NT2/D1 (cell line): ENCODE measurements at regions not wholly inside any gene's neighbourhood (a gene's known extent, or its start where the extent isn't known, plus 50 kb on each side); places are given as distances from the start of the nearest gene placed in this dataset.

Experiments
- DNase-seq: peaks from one replicate; pipeline ENCODE4 v3.0.0-alpha.2; 2011; ENCODE audit warnings: low read depth, low spot score
- H3K27me3 ChIP-seq: 2 replicates; pipeline ENCODE4 v1.6.0; 2011; ENCODE audit warnings: mild to moderate bottlenecking; ENCODE audit not compliant: insufficient read length, insufficient read depth
- H3K36me3 ChIP-seq: 2 replicates; pipeline ENCODE4 v1.6.1; 2011; ENCODE audit warnings: mild to moderate bottlenecking, low read length, mixed read lengths; ENCODE audit not compliant: insufficient read depth, insufficient read length
- H3K4me1 ChIP-seq: 2 replicates; pipeline ENCODE4 v1.5.1; 2011; ENCODE audit not compliant: insufficient read depth, insufficient read length
- H3K4me3 ChIP-seq: 2 replicates; pipeline ENCODE4 v1.5.1; 2011; ENCODE audit warnings: low read depth; ENCODE audit not compliant: insufficient read length
- H3K9ac ChIP-seq: 2 replicates; pipeline ENCODE4 v1.6.0; 2011; ENCODE audit warnings: low read depth; ENCODE audit not compliant: insufficient read length
- H3K9me3 ChIP-seq: 2 replicates; pipeline ENCODE4 v1.5.1; 2011; ENCODE audit warnings: mild to moderate bottlenecking, low read length; ENCODE audit not compliant: insufficient read depth
- SUZ12 ChIP-seq: IDR thresholded peaks from 2 replicates; pipeline ENCODE4 v1.6.1; 2011; ENCODE audit not compliant: insufficient read length, insufficient read depth; ENCODE audit errors: extremely low read depth
- YY1 ChIP-seq: IDR thresholded peaks from 2 replicates; pipeline ENCODE4 v1.6.1; 2011; ENCODE audit not compliant: insufficient read length, insufficient read depth
- ZNF274 ChIP-seq: IDR thresholded peaks from 2 replicates; pipeline ENCODE4 v1.6.1; 2011; ENCODE audit warnings: mild to moderate bottlenecking, low read depth, low read length

GRCh38 chr5:105350486-105351140, 1788.0 kb upstream of the NUDT12 start:
- Histone ChIP-seq H3K9me3 (no peaks in the 10 kb centered on the region), H3K4me1 (no peaks in the 10 kb centered on the region), H3K4me3 (no peak overlapping the region), H3K9ac (no peak overlapping the region), H3K36me3 (no peaks in the 10 kb centered on the region), H3K27me3 (no peaks in the 10 kb centered on the region)
- DNase-seq, result no peak
- TF ChIP-seq YY1 (no peak), SUZ12 (no peak), ZNF274 (no peak)

DNA sequence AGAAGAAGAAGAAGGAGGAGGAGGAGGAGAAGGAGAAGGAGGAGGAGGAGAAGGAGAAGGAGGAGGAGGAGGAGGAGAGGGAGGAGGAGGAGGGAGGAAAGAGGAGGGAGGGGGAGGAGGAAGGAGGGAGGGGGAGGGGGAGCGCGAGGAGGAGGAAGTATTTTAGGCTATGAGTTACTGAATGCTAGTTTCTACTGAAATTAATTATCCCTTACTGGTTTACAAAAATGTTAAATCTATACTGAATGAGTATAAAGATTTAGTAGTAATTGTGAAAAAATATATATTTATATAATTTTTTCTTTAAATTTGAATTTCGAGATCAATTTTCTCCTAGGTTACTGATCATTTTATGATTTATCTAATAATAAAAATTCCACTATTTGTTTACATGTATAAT, 1769.0 kb upstream of the NUDT12 start:
- no peak overlapping the region for H3K9ac ChIP-seq
- H3K36me3 ChIP-seq, result no peaks in the 10 kb centered on the region
- no peak overlapping the region for H3K4me3 ChIP-seq
- H3K9me3 ChIP-seq, result no peaks in the 10 kb centered on the region
- TF ChIP-seq SUZ12, result no peak
- TF ChIP-seq YY1, result no peak
- no peak for TF ChIP-seq ZNF274
- DNase-seq, result no peak
- H3K27me3 ChIP-seq, result no peaks in the 10 kb centered on the region
- H3K4me1 ChIP-seq, result no peaks in the 10 kb centered on the region

GRCh38 chr5:105330185-105330584, 1767.6 kb upstream of the NUDT12 start:
- Histone ChIP-seq H3K36me3 (no peaks in the 10 kb centered on the region), H3K4me1 (no peaks in the 10 kb centered on the region), H3K9ac (no peak overlapping the region), H3K9me3 (no peaks in the 10 kb centered on the region), H3K4me3 (no peak overlapping the region), H3K27me3 (no peaks in the 10 kb centered on the region)
- DNase-seq, result no peak
- no peak for TF ChIP-seq ZNF274
- no peak for TF ChIP-seq SUZ12
- no peak for TF ChIP-seq YY1

- Histone ChIP-seq H3K4me1 (no peaks in the 10 kb centered on the region), H3K27me3 (no peaks in the 10 kb centered on the region), H3K9ac (no peak overlapping the region), H3K9me3 (no peaks in the 10 kb centered on the region), H3K36me3 (no peaks in the 10 kb centered on the region), H3K4me3 (no peak overlapping the region)
- TF ChIP-seq SUZ12, result no peak
- no peak for TF ChIP-seq YY1
- no peak for TF ChIP-seq ZNF274
- DNase-seq, result no peak
These were observed 1742.3 kb upstream of the NUDT12 start for GRCh38 chr5:105304859-105305258.

DNA sequence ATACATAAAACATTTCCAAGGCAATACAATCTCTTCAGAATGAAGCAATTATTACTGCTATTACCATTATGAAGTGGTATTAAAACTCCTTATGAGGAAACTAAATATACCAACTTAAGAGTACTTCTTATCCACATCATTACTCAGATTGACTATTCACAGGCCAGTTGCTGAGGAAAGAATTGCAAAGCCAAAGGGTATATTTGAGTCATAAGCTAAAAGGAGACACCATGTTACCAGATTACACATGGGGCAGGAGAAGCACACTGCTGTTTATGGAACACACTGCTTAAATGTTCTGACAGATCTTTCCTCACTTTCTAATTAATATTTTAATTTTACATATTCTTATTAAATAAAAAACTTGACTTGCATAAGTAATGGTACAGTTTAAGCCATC, 1726.4 kb upstream of the NUDT12 start:
- H3K4me1 ChIP-seq, result no peaks in the 10 kb centered on the region
- no peaks in the 10 kb centered on the region for H3K36me3 ChIP-seq
- DNase-seq, result no peak
- no peaks in the 10 kb centered on the region for H3K27me3 ChIP-seq
- TF ChIP-seq YY1, result no peak
- TF ChIP-seq ZNF274, result no peak
- TF ChIP-seq SUZ12, result no peak
- no peaks in the 10 kb centered on the region for H3K9me3 ChIP-seq
- no peak overlapping the region for H3K4me3 ChIP-seq
- H3K9ac ChIP-seq, result no peak overlapping the region

DNA sequence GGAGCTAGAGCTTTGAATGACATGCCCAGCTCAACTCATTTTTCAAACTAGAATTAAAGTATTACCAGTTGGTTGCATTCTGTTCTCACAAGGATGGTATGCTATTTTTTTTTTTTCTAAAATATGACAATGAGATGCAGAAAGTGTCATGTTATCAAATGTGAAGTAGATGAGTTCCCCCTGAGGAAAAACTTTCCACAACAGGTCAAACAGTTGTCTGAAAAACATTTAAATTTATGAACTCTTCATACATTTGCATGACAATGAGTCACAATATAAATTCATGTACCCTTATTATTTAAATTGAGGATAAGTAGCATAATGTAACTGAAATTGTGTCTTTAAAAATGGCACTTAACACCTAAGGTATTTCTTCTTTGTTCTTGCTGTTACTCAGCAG, 1720.5 kb upstream of the NUDT12 start:
- Histone ChIP-seq H3K4me1 (no peaks in the 10 kb centered on the region), H3K4me3 (no peak overlapping the region), H3K9me3 (no peaks in the 10 kb centered on the region), H3K27me3 (no peaks in the 10 kb centered on the region), H3K36me3 (no peaks in the 10 kb centered on the region), H3K9ac (no peak overlapping the region)
- no peak for TF ChIP-seq YY1
- DNase-seq, result no peak

DNA sequence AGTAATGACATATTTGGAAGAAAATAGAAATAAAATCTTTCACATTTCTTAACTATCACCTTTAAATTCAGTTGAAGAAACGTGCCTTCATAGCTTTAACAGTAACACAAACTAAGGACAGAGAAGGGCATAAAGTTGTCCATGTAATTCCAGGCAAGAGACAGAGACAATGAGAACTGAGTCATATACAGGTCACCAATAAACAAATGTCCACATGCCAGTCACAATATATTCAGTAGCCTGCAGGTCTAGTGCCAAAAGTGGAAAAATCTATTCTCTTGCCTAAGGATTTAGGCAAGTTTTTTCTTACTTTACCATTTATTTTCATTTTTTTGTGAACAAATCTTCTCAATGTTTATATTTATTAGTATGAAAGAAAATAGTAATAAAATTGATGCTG, 1711.5 kb upstream of the NUDT12 start:
- Histone ChIP-seq H3K9ac (no peak overlapping the region), H3K36me3 (no peaks in the 10 kb centered on the region), H3K4me3 (no peak overlapping the region), H3K9me3 (no peaks in the 10 kb centered on the region), H3K27me3 (no peaks in the 10 kb centered on the region), H3K4me1 (no peaks in the 10 kb centered on the region)
- TF ChIP-seq SUZ12 (no peak), ZNF274 (no peak), YY1 (no peak)
- DNase-seq, result no peak
